Neural cell (in vitro differentiated cells): ENCODE measurements at regions not wholly inside any gene's neighbourhood (a gene's known extent, or its start where the extent isn't known, plus 50 kb on each side); places are given as distances from the start of the nearest gene placed in this dataset.

Experiments
- H2AFZ ChIP-seq: fragments of 200-600, 300-800 bp; sonication (generic), shearing (Covaris generic); 2 replicates; pipeline ENCODE4 v1.6.0; 2014; ENCODE audit warnings: low read depth, mild to moderate bottlenecking, antibody characterized with exemption, low read length, moderate library complexity
- H3F3A ChIP-seq: fragments of 200-600 bp; shearing (Covaris generic); 2 replicates; pipeline ENCODE4 v1.6.1; 2016; ENCODE audit warnings: mild to moderate bottlenecking, moderate library complexity, mixed read lengths, antibody characterized with exemption, low read length; ENCODE audit not compliant: insufficient read depth, poor library complexity, severe bottlenecking
- H3K27ac ChIP-seq: fragments of 200-600, 300-800 bp; sonication (generic), shearing (Covaris generic); 2 replicates; pipeline ENCODE4 v1.5.1; 2014; ENCODE audit warnings: mild to moderate bottlenecking, low read length, moderate library complexity
- H3K27me3 ChIP-seq: fragments of 300-800, 200-600 bp; sonication (generic), shearing (Covaris generic); 2 replicates; pipeline ENCODE4 v1.6.0; 2014; ENCODE audit warnings: mild to moderate bottlenecking, low read depth, low read length, moderate library complexity; ENCODE audit not compliant: insufficient read depth
- H3K36me3 ChIP-seq: fragments of 300-800, 200-600 bp; sonication (generic), shearing (Covaris generic); 2 replicates; pipeline ENCODE4 v1.5.1; 2014; ENCODE audit warnings: mild to moderate bottlenecking, antibody characterized with exemption, low read length, moderate library complexity; ENCODE audit not compliant: insufficient read depth
- H3K4me2 ChIP-seq: fragments of 300-800, 200-600 bp; sonication (generic), shearing (Covaris generic); 2 replicates; pipeline ENCODE4 v1.6.0; 2014; ENCODE audit warnings: mild to moderate bottlenecking, low read length
- H3K4me3 ChIP-seq: fragments of 300-800, 200-600 bp; sonication (generic), shearing (Covaris generic); 2 replicates; pipeline ENCODE4 v1.5.1; 2014; ENCODE audit warnings: mild to moderate bottlenecking, low read length, moderate library complexity
- H3K79me2 ChIP-seq: fragments of 200-600 bp; shearing (Covaris generic); replicated peaks from 2 replicates; pipeline ENCODE4 v1.6.0; 2014; ENCODE audit warnings: mild to moderate bottlenecking, low read length, moderate library complexity; ENCODE audit not compliant: insufficient read depth
- H3K9ac ChIP-seq: fragments of 300-800, 200-600 bp; sonication (generic), shearing (Covaris generic); 2 replicates; pipeline ENCODE4 v1.6.1; 2016; ENCODE audit warnings: mild to moderate bottlenecking, low read length, mixed read lengths
- H3K9me2 ChIP-seq: fragments of 200-600 bp; shearing (Covaris generic); 2 replicates; pipeline ENCODE4 v1.6.1; 2016; ENCODE audit warnings: mild to moderate bottlenecking, low read length, mixed read lengths; ENCODE audit not compliant: insufficient read depth
- H3K9me3 ChIP-seq: fragments of 200-600, 300-800 bp; sonication (generic), shearing (Covaris generic); 2 replicates; pipeline ENCODE4 v1.6.1; 2016; ENCODE audit warnings: mild to moderate bottlenecking, mixed run types, low read length, moderate library complexity, mixed read lengths
- H4K20me1 ChIP-seq: fragments of 200-600 bp; shearing (Covaris generic); 2 replicates; pipeline ENCODE4 v1.6.1; 2016; ENCODE audit warnings: mild to moderate bottlenecking, mixed run types; ENCODE audit not compliant: insufficient read depth
- CTCF ChIP-seq: fragments of 450-650 bp; IDR thresholded peaks from 2 replicates; pipeline ENCODE4 v1.5.1; 2014; ENCODE audit warnings: antibody characterized with exemption, mild to moderate bottlenecking, moderate library complexity; ENCODE audit not compliant: poor library complexity, severe bottlenecking
- EP300 ChIP-seq: fragments of 450-650 bp; conservative IDR thresholded peaks from 2 replicates; pipeline ENCODE4 v1.6.1; 2014; ENCODE audit warnings: antibody characterized with exemption, mild to moderate bottlenecking, moderate library complexity; ENCODE audit not compliant: poor library complexity, severe bottlenecking
- EZH2 ChIP-seq: fragments of 200-600, 300-800 bp; shearing (Covaris generic), sonication (generic); IDR thresholded peaks from 2 replicates; pipeline ENCODE4 v1.6.1; 2014; ENCODE audit warnings: antibody characterized with exemption, low read length, borderline replicate concordance, mild to moderate bottlenecking; ENCODE audit not compliant: insufficient read depth, poor library complexity, severe bottlenecking
- MXI1 ChIP-seq: fragments of 450-650 bp; conservative IDR thresholded peaks from 2 replicates; pipeline ENCODE4 v1.6.1; 2014; ENCODE audit warnings: antibody characterized with exemption, mild to moderate bottlenecking; ENCODE audit not compliant: poor library complexity, severe bottlenecking
- POLR2AphosphoS5 ChIP-seq: IDR thresholded peaks from 2 replicates; pipeline ENCODE4 v1.6.1; 2012
- RAD21 ChIP-seq: fragments of 450-650 bp; conservative IDR thresholded peaks from 2 replicates; pipeline ENCODE4 v1.6.1; 2014; ENCODE audit warnings: antibody characterized with exemption, mild to moderate bottlenecking, moderate library complexity
- REST ChIP-seq: IDR thresholded peaks from 2 replicates; pipeline ENCODE4 v1.6.1; 2012; ENCODE audit warnings: borderline replicate concordance
- SMC3 ChIP-seq: fragments of 450-650 bp; conservative IDR thresholded peaks from 2 replicates; pipeline ENCODE4 v1.6.1; 2014; ENCODE audit warnings: antibody characterized with exemption, mild to moderate bottlenecking, moderate library complexity; ENCODE audit not compliant: poor library complexity
- TAF1 ChIP-seq: IDR thresholded peaks from 2 replicates; pipeline ENCODE4 v1.6.1; 2012; ENCODE audit warnings: low read depth

GRCh38 chr12:107347261-107347660 lies 253.9 kb upstream of the CRY1 start (continued):
- TF ChIP-seq REST, result no peak

GRCh38 chr12:107349008-107349747 lies 255.8 kb upstream of the CRY1 start:
- no peaks in the 10 kb centered on the region for H3K9me3 ChIP-seq
- no peak overlapping the region for H2AFZ ChIP-seq
- H3K9ac ChIP-seq, result no peak overlapping the region
- no peaks in the 10 kb centered on the region for H3F3A ChIP-seq
- no peak overlapping the region for H3K27ac ChIP-seq
- no peaks in the 10 kb centered on the region for H3K36me3 ChIP-seq
- H3K9me2 ChIP-seq, result no peaks in the 10 kb centered on the region
- no peak for TF ChIP-seq TAF1
- no peak for TF ChIP-seq RAD21
- H4K20me1 ChIP-seq, result no peaks in the 10 kb centered on the region
- no peak overlapping the region for H3K4me2 ChIP-seq
- H3K27me3 ChIP-seq, result no peaks in the 10 kb centered on the region
- no peak overlapping the region for H3K4me3 ChIP-seq
- no peaks in the 10 kb centered on the region for H3K79me2 ChIP-seq

GRCh38 chr12:107349839-107350238 lies 256.5 kb upstream of the CRY1 start:
- no peak overlapping the region for H2AFZ ChIP-seq
- no peaks in the 10 kb centered on the region for H3K27me3 ChIP-seq
- no peaks in the 10 kb centered on the region for H3K79me2 ChIP-seq
- H3K9me2 ChIP-seq, result no peaks in the 10 kb centered on the region
- no peaks in the 10 kb centered on the region for H3F3A ChIP-seq
- no peak overlapping the region for H3K27ac ChIP-seq
- H4K20me1 ChIP-seq, result no peaks in the 10 kb centered on the region
- no peak for TF ChIP-seq EZH2
- peak; percentile 23 for TF ChIP-seq POLR2AphosphoS5
- TF ChIP-seq REST, result no peak
- TF ChIP-seq RAD21, result no peak
- no peak for TF ChIP-seq MXI1
- TF ChIP-seq TAF1, result no peak
- peak; percentile 58 for TF ChIP-seq EP300
- TF ChIP-seq CTCF, result no peak
- peak; percentile 21 for TF ChIP-seq SMC3
- H3K9ac ChIP-seq, result no peak overlapping the region
- H3K36me3 ChIP-seq, result no peaks in the 10 kb centered on the region
- no peak overlapping the region for H3K4me2 ChIP-seq
- H3K4me3 ChIP-seq, result no peak overlapping the region
- H3K9me3 ChIP-seq, result no peaks in the 10 kb centered on the region
